ENCODE measurements at regions not wholly inside any gene's neighbourhood (a gene's known extent, or its start where the extent isn't known, plus 50 kb on each side); places are given as distances from the start of the nearest gene placed in this dataset.
"Not testable (repeated sequence)": the region's sequence is repeated elsewhere in the genome, so short reads cannot be mapped to it uniquely, and the experiment has no call there.

GRCh38 chr7:152594801-152595200 lies 81.1 kb downstream of the XRCC2 start:
- DNase-seq: no peak

GRCh38 chr7:152591976-152592375 lies 84.0 kb downstream of the XRCC2 start:
- DNase-seq: no peak

- no peak for DNase-seq
Observed at GRCh38 chr7:152590481-152590880, 85.5 kb downstream of the XRCC2 start.

GRCh38 chr7:152589821-152590220 lies 86.1 kb downstream of the XRCC2 start:
- DNase-seq: not testable (repeated sequence)

GRCh38 chr7:152588350-152588749 lies 87.6 kb downstream of the XRCC2 start:
- no peak for DNase-seq

- DNase-seq: no peak
Observed at GRCh38 chr7:152587366-152587765, 88.6 kb downstream of the XRCC2 start.

- no peak for DNase-seq
Observed at GRCh38 chr7:152583006-152583405, 92.9 kb downstream of the XRCC2 start.

- no peak for DNase-seq
Observed at GRCh38 chr7:152579070-152579469, 96.9 kb downstream of the XRCC2 start.

- no peak for DNase-seq
Observed at GRCh38 chr7:152577339-152577738, 98.6 kb downstream of the XRCC2 start.

- DNase-seq: no peak
Observed at GRCh38 chr7:152574892-152575548, 100.9 kb downstream of the XRCC2 start.

GRCh38 chr7:152573186-152573585 lies 102.8 kb downstream of the XRCC2 start:
- DNase-seq: not testable (repeated sequence)

GRCh38 chr7:152572101-152572500 lies 103.8 kb downstream of the XRCC2 start:
- no peak for DNase-seq

- no peak for DNase-seq
Observed at GRCh38 chr7:152571068-152571467, 104.9 kb downstream of the XRCC2 start.

GRCh38 chr7:152568972-152569371 lies 107.0 kb downstream of the XRCC2 start:
- no peak for DNase-seq

GRCh38 chr7:152565731-152566130 lies 110.2 kb downstream of the XRCC2 start:
- DNase-seq: no peak

GRCh38 chr7:152564656-152565250 lies 111.2 kb downstream of the XRCC2 start:
- DNase-seq: no peak

GRCh38 chr7:152556013-152556755 lies 119.8 kb downstream of the XRCC2 start:
- no peak for DNase-seq

- DNase-seq: no peak
Observed at GRCh38 chr7:152553671-152554317, 118.0 kb upstream of the KMT2C start.

GRCh38 chr7:152551304-152552036 lies 115.7 kb upstream of the KMT2C start:
- DNase-seq: no peak

- no peak for DNase-seq
Observed at GRCh38 chr7:152544971-152545619, 109.3 kb upstream of the KMT2C start.

- no peak for DNase-seq
Observed at GRCh38 chr7:152544481-152544927, 108.7 kb upstream of the KMT2C start.

- DNase-seq: no peak
Observed at GRCh38 chr7:152543799-152544198, 108.0 kb upstream of the KMT2C start.

All from SHP77 treated with DMSO at 0.1 percent for 48 hours (cell line).